Activated CD8-positive, alpha-beta memory T cell treated with anti-CD3 and anti-CD28 coated beads, Interleukin-2, amount 10 ng/mL, durations not matched to agents 7 days and 5 days (primary cell): ENCODE measurements at regions not wholly inside any gene's neighbourhood (a gene's known extent, or its start where the extent isn't known, plus 50 kb on each side); places are given as distances from the start of the nearest gene placed in this dataset.
"Not testable (repeated sequence)": the region's sequence is repeated elsewhere in the genome, so short reads cannot be mapped to it uniquely, and the experiment has no call there.

Source experiments
- ATAC-seq: fragments of 150-1000 bp; cut with Tn5 transposase; one replicate; pipeline ENCODE4 v1.10.0; 2021; ENCODE audit warnings: moderate library complexity
- CTCF ChIA-PET: fragments of 350-600 bp; sonication (Branson Sonifier 250); formaldehyde crosslinking; loops from one replicate; lab custom pipeline; 2021; ENCODE audit warnings: antibody characterized with exemption; lab: Charles Lee
- DNase-seq: peaks from one replicate; pipeline ENCODE4 v3.0.0-alpha.2; 2020
- H3K27ac Mint-ChIP-seq: one replicate; pipeline ENCODE4 v1.8.0; 2021; ENCODE audit warnings: mild to moderate bottlenecking, mixed read lengths
- H3K27me3 Mint-ChIP-seq: one replicate; pipeline ENCODE4 v1.8.0; 2021; ENCODE audit warnings: mixed read lengths
- H3K36me3 Mint-ChIP-seq: one replicate; pipeline ENCODE4 v1.8.0; 2021; ENCODE audit warnings: mild to moderate bottlenecking, mixed read lengths
- H3K4me1 Mint-ChIP-seq: one replicate; pipeline ENCODE4 v1.8.0; 2021; ENCODE audit warnings: mixed read lengths
- H3K4me3 Mint-ChIP-seq: one replicate; pipeline ENCODE4 v1.8.0; 2021; ENCODE audit warnings: mild to moderate bottlenecking, moderate library complexity, mixed read lengths
- H3K9me3 Mint-ChIP-seq: one replicate; pipeline ENCODE4 v1.8.0; 2022; ENCODE audit warnings: low read depth, mixed read lengths

DNA sequence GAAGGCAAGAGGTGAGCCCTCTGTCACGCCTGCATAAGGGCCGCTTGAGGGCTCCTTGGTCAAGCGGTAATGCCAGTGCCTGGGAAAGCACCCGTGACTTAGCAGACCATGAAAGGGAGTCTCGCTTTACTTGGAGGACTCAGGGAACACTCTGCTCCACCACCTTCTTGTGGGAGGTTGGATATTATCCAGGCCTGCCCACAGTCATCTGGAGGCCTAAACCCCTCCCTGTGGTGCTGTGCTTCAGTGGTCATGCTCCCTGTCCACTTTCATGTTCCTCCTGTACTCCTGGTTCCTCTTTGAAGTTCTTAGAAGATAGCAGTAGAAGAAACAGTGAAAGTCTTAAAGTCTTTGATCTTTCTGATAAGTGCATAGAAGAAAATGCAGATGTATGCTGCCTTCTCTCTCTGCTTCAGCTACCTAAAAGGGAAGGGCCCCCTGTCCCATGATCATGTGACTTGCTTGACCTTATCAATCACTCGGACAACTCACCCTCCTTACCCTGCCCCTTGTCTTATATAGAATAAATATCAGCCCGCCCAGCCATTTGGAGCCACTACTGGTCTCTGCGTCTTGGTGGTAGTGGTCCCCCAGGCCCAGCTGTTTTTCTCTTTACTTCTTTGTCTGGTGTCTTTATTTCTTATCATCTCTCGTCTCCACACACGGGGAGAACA is 76.8 kb upstream of the GRIN2A start:
- ATAC-seq, H3K4me1 Mint-ChIP-seq, CTCF ChIA-PET, H3K9me3 Mint-ChIP-seq, H3K27me3 Mint-ChIP-seq, DNase-seq, H3K27ac Mint-ChIP-seq, H3K36me3 Mint-ChIP-seq, H3K4me3 Mint-ChIP-seq: not testable (repeated sequence)

DNA sequence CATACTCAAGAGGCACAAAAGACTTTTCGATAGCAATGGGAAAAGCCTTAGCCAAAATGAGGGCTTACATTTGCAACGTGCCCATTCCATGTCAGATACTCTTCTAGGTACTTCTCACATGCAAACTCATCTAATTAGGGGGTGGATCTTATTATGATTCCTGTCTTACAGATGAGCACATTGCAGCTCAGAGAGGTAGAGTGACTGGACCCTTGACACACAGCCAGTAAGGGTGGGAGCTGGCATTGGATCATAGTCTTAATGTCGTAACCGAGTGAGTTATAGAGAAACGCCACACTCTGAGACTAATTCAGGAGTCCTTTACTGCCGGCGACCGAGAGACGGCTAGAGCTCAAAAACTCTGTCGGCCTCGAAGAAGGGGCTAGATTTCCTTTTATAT is 78.8 kb upstream of the GRIN2A start:
- Mint-ChIP-seq H3K4me3 (no peak overlapping the region), H3K27me3 (peaks cover under 1% of the 10 kb centered on the region), H3K27ac (no peak overlapping the region), H3K4me1 (peaks cover 6% of the 10 kb centered on the region), H3K36me3 (no peaks in the 10 kb centered on the region), H3K9me3 (no peaks in the 10 kb centered on the region)
- DNase-seq (no peak), ATAC-seq (no peak)
- CTCF ChIA-PET, result interaction anchor here (1.0 to 2.0 kb wide), 2 partner anchors 248 to 658 kb away, joined by 3 to 6 read pairs; no protein-coding TSS in a partner anchor

DNA sequence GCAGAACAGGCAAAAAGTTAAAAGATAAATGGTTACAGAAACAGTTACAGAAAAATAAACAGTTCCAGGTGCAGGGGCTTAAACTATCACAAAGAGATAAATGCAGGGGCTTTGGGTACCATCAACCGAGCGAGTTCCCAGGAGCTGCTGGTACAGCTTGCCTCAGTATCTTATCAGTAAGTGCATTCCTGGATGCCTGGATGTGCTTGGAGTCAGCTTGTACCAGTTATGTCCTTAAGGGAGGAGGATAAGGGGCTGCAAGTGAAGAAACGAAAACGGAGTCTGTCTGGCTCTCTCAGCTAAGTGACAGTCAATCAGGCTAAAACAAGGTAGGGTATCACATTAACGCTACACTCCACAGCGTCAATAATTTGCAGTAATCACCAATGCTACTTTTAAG is 79.3 kb upstream of the GRIN2A start:
- not testable (repeated sequence) for H3K36me3 Mint-ChIP-seq, DNase-seq, ATAC-seq, H3K9me3 Mint-ChIP-seq, H3K27me3 Mint-ChIP-seq, H3K4me1 Mint-ChIP-seq, H3K4me3 Mint-ChIP-seq, H3K27ac Mint-ChIP-seq
- CTCF ChIA-PET, result interaction anchor here (1.0 to 2.0 kb wide), 2 partner anchors 248 to 657 kb away, joined by 3 to 6 read pairs; no protein-coding TSS in a partner anchor

DNA sequence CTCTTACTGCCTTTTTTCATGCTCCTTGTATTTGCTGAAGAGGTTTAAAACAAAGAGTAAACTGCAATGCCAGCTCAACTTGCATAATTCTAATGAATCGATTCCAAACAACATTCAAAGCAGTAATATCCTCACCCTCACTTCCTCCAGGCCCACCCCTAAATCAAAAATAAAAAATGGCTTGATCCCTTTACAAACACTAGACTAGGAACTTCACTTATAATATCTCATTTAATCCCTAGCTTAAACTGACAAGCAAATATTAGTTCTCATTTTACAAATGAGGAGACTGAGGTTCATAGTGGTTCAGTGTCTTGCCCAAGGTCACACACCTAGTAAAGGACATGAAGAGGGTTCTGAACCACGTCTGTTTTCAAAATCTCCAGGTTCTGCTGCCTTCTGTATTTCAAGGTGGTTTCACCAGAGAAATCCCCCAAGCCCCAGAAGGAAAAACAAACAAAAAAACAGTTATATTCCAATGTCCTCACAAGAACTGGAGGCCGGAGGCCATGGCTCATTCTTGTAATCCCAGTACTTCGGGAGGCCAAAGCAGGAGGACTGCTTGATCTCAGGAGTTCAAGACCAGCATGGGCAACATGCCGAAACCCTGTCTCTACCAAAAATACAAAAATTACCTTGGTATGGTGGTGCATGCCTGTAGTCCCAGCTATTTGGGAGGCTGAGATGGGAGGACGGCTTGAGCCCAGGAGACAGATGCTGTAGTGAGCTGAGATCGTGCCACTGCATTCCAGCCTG is 80.3 kb upstream of the GRIN2A start:
- Mint-ChIP-seq H3K36me3 (no peaks in the 10 kb centered on the region), H3K4me1 (peaks cover 8% of the 10 kb centered on the region), H3K27me3 (no peaks in the 10 kb centered on the region), H3K27ac (no peak overlapping the region), H3K4me3 (no peak overlapping the region), H3K9me3 (no peaks in the 10 kb centered on the region)
- no peak for ATAC-seq
- CTCF ChIA-PET, result interaction anchor here (0.8 kb wide), 1 partner anchor 475 kb away, joined by 5 read pairs; no protein-coding TSS in a partner anchor
- no peak for DNase-seq

DNA sequence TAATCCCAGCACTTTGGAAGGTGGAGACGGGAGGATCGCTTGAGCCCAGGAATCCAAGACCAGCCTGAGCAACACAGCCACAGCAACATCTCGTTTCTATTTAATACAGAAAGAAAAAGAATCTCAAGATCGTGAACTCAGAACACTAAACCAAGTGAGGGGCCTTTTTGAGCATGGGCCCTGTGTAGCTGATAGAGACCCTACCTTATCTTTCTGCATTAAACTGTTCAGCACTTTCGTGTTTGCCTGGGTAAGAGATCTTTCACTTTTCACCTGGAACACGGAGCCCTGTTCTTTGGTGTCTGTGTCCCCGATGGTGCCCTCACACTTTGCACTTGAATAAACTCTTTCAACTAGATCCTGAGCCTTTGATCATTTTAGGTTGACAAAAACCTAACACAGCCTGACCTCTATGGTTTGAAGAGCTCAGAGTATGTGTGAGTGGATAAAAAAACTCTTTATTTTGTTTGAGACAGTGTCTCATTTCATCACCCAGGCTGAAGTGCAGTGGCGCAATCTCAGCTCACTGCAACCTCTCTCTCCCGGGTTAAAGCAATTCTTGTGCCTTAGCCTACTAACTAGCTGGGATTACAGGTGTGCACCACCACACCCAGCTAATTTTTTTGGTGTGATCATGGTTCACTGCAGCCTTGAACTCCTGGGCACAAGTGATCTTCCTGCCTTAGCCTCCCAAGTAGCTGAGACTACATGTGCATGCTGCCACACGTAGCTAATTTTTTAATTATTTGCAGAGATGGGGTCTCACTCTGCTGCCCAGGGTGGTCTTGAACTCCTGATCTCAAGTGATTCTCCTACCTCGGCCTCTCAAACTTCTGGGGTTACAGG is 83.8 kb upstream of the GRIN2A start:
- DNase-seq (no peak), ATAC-seq (no peak)
- H3K36me3 Mint-ChIP-seq, result peaks cover 3% of the 10 kb centered on the region
- H3K4me1 Mint-ChIP-seq, result peaks cover 8% of the 10 kb centered on the region
- H3K27ac Mint-ChIP-seq, result peak overlapping the region; percentile 28
- CTCF ChIA-PET, result interaction anchor here (0.9 kb wide), 1 partner anchor 8 kb away, joined by 4 read pairs; no protein-coding TSS in a partner anchor
- no peaks in the 10 kb centered on the region for H3K27me3 Mint-ChIP-seq
- no peak overlapping the region for H3K4me3 Mint-ChIP-seq
- peaks cover 6% of the 10 kb centered on the region for H3K9me3 Mint-ChIP-seq

DNA sequence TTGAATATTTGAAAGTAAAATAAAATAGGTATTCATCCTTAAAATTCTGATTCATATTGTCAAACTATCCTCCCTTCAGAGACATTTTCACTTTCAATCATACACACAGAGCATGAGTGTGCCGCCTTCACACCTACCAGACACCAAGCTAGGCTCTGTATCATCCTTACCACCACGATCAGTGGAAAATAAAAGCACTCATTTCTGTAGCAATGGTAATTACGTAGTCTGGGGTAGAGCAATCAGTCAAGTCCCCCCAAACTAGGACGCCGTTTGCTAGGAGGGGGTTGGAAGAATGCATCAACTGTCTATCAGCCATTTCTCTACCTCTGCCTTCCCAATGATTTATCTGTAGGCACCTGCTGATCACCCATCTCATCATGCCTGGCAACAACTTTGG is 84.6 kb upstream of the GRIN2A start:
- Mint-ChIP-seq H3K36me3 (peaks cover 3% of the 10 kb centered on the region), H3K27ac (peak overlapping the region; percentile 33), H3K9me3 (peaks cover 6% of the 10 kb centered on the region), H3K4me1 (peaks cover 8% of the 10 kb centered on the region), H3K4me3 (no peak overlapping the region), H3K27me3 (no peaks in the 10 kb centered on the region)
- CTCF ChIA-PET, result interaction anchor here (2.0 kb wide), 1 partner anchor 10 kb away, joined by 8 read pairs; no protein-coding TSS in a partner anchor
- DNase-seq, result peak; percentile 68
- ATAC-seq, result peak; percentile 95

DNA sequence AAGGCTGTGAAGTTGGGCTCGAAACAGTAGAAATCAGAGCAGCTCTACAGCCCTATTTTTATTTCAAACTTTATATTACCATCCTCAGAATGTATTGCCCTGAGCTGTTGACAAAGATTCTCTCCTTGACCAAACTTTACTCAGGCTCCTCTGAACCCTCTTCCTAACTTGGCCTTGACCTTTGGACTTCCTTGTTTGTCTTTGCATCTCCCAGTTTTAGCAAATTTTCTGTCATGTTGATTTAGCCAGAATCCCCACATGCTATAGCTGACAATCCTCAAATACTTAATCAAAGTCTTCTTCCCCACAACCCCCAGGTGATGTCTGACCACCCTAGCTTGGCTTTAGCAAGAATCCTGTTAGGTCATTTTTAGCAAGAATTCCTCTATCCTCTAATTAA is 87.4 kb upstream of the GRIN2A start:
- DNase-seq (no peak), ATAC-seq (no peak)
- Mint-ChIP-seq H3K27ac (no peak overlapping the region), H3K4me3 (no peak overlapping the region), H3K9me3 (peaks cover 6% of the 10 kb centered on the region), H3K27me3 (no peaks in the 10 kb centered on the region), H3K4me1 (peaks cover 8% of the 10 kb centered on the region), H3K36me3 (peaks cover 3% of the 10 kb centered on the region)
- CTCF ChIA-PET, result no interaction called here

DNA sequence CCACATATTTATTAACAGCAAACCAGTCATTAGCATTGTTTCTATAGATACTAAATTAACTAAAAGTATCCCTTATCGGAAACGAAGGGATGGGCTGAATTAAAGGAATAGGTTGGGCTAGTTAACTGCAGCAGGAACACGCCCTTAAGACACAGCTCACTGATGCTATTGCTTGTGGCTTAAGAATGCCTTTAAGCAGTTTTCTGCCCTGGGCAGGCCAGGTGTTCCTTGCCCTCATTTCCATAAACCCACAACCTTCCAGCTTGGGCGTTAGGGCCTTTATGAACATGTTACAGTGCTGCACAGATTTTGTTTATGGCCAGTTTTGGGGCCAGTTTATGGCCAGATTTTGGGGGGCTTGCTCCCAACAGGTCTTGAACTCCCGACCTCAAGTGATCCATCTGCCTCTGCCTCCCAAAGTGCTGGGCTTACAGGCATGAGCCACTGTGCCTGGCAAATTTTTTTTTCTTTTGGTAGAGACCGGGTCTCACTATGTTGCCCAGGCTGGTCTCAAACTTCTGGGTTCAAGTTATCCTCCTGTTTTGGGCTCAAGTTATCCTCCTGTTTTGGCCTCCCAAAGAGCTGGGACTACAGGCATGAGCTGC is 90.1 kb upstream of the GRIN2A start:
- DNase-seq, H3K27ac Mint-ChIP-seq, H3K4me3 Mint-ChIP-seq, ATAC-seq, H3K27me3 Mint-ChIP-seq, CTCF ChIA-PET: not testable (repeated sequence)
- Mint-ChIP-seq H3K9me3 (peaks cover 11% of the 10 kb centered on the region), H3K36me3 (peaks cover 14% of the 10 kb centered on the region), H3K4me1 (peaks cover 13% of the 10 kb centered on the region)

DNA sequence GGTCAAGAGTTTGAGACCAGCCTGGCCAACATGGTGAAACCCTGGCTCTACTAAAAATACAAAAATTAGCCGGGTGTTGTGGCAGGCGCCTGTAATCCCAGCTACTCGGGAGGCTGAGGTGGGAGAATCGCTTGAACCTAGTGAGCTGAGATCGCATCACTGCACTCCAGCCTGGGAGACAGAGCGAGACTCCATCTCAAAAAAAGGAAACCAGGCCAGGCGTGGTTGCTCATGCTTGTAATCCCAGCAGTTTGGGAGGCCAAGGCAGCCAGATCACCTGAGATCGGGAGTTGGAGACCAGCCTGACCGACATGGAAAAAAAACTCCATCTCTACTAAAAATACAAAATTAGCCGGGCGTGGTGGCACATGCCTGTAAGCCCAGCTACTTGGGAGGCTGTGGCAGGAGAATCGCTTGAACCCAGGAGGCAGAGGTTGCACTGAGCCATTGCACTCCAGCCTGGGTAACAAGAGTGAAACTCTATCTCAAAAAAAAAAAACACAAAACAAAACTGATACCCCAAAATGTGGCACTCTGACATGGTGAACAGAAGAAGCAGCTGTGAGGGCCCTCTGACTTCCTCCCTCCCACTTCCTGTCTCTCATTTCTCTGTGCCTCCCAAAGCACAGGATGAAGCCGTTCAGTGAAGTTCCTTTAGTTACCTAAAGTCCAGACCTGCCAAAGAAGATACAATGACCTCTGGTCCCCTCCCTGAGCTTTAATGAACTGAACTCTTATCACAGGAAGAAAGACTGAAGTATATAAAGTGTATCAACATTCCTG is 93.2 kb upstream of the GRIN2A start:
- peak overlapping the region; percentile 82 for H3K27ac Mint-ChIP-seq
- H3K4me3 Mint-ChIP-seq, DNase-seq, H3K27me3 Mint-ChIP-seq: not testable (repeated sequence)
- CTCF ChIA-PET, result interaction anchor here (0.6 to 0.8 kb wide), 2 partner anchors 18 to 239 kb away, joined by 3 read pairs; no protein-coding TSS in a partner anchor
- peaks cover 17% of the 10 kb centered on the region for H3K36me3 Mint-ChIP-seq
- peak; percentile 68 for ATAC-seq
- H3K4me1 Mint-ChIP-seq, result peaks cover 13% of the 10 kb centered on the region
- H3K9me3 Mint-ChIP-seq, result peaks cover 14% of the 10 kb centered on the region

DNA sequence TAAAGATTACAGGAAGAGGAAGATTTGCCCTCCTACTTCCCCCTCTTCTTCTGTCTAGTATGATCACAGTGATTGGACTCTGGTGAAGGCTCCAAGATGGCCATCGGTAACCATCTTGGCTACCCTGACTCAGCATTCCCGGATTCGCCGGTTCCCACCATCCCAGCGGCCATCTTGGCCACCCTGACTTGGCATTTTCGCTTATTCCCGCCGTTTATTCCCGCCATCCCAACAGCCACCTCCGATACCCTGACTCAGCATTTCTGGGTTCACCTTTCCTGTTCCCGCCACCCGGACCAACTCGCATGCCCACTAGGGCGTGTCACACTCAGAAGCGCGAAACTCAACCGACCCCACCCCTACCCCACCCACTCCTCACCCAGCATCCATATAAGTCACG is 95.4 kb upstream of the GRIN2A start:
- Mint-ChIP-seq H3K27me3 (no peaks in the 10 kb centered on the region), H3K9me3 (peaks cover 10% of the 10 kb centered on the region), H3K36me3 (peaks cover 14% of the 10 kb centered on the region), H3K4me1 (peaks cover 13% of the 10 kb centered on the region), H3K27ac (no peak overlapping the region), H3K4me3 (no peak overlapping the region)
- CTCF ChIA-PET, result interaction anchor here (0.6 kb wide), 1 partner anchor 131 kb away, joined by 4 read pairs; no protein-coding TSS in a partner anchor
- no peak for ATAC-seq
- DNase-seq, result no peak

DNA sequence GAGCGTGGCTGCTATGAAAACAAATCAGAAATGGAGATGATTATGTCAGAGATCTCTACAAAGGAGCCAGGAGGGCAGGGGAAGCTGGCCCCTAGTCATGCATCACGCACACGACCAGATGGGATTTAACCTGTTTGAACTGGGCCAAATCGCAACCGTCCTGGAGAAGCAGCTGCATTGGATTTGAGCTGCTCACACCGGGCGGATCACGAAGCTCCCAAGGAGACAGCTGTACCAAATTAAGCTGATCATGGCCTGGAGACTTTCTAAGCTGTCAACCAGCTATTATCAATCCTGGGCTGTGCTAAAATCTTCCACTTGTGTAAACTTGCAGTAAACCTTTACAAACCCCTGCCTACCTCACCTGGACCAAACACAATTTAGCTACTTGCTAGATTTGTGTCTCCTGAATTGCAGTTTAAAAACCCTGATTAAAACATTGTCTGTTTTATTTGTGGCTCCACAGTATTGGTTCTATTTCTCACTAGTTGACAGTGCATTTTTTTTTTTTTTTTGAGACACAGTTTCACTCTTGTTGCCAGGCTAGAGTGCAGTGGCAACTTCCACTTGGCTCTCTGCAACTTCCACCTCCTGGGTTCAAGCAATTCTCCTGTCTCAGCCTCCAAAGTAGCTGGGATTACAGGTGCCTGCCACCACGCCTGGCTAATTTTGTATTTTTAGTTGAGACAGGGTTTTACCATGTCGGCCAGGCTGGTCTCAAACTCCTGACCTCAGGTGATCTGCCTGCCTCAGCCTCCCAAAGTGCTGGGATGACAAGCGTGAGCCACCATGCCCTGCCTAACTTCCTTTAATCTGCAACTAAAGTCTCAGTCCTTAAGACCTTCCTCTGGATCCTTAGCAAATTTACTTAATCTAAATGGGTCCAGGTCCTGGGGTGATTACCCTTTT is 98.3 kb upstream of the GRIN2A start:
- Mint-ChIP-seq H3K4me1 (peaks cover 9% of the 10 kb centered on the region), H3K36me3 (peaks cover 12% of the 10 kb centered on the region), H3K9me3 (peaks cover 10% of the 10 kb centered on the region), H3K27ac (no peak overlapping the region), H3K4me3 (no peak overlapping the region), H3K27me3 (no peaks in the 10 kb centered on the region)
- ATAC-seq (no peak), DNase-seq (no peak)
- CTCF ChIA-PET, result no interaction called here
